ENCODE measurements at regions not wholly inside any gene's neighbourhood (a gene's known extent, or its start where the extent isn't known, plus 50 kb on each side); places are given as distances from the start of the nearest gene placed in this dataset.

DNA sequence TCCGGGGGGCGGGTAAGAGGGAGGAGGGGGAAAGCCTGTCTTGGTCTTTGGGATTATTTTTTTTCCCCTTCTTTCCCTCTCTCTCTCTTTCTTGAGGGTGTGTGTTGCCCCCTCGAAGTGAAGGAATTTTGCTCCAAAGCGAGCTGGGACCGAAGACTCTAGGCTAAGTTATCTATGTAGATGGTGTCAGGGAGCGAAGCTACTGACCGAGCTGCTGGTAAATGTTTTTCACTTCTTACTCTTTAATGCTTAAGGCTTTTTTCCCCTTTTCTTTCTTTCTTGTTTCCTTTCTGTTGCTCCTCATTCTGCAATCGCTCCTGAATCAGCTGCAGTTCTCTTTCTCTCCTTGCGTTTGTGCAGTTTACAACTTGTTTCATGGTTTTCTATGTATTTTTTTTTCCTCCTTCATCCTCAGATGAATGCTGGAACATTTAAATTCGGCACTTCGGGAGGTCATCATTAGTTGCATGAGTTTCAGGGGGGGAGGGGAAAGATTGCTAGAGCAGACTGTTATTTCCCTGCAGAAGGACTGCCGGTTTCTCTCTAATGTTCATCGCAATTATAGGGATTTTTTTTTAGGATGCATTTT lies 1312.0 kb upstream of the WWC1 start:
- ATAC-seq (no peak), DNase-seq (no peak)

DNA sequence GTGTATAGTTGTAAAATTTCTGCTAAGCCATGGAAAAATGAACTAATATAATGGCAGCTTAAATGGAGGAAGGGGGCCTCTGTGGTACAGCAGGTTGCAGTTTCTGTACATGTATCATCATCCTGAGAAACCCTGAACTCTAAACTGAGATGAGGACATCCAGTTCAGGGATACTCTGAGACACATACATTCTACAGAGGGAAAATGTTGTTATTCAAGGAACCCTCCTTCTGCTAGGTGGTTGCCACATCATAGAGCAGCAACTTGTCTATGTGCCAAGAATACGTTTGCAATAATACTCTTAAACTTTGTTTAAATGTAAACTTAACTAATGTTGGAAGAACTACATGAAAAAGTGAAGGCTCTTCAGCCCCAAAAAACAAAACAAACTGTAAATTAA lies 1310.8 kb upstream of the WWC1 start:
- no peak for DNase-seq
- no peak for ATAC-seq

DNA sequence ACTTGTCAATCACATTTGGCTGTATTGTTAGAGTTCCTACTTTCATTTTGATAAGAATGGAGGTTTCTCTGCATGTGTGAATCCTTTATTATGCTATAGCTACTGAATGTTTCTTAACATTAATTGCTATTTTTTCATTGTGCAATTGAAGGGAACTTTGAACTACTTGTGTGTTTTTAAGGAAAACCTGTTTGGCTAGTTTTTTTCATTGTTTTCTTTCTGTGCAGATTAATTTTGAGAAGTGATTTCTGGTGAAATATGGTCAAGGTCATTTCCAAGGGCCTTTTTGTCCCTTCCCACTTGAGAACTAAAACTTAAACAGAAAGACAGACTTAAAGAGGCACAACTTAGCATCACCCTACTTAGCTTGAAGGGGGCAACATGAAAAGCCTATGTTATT lies 1309.2 kb upstream of the WWC1 start:
- DNase-seq (no peak), ATAC-seq (no peak)

DNA sequence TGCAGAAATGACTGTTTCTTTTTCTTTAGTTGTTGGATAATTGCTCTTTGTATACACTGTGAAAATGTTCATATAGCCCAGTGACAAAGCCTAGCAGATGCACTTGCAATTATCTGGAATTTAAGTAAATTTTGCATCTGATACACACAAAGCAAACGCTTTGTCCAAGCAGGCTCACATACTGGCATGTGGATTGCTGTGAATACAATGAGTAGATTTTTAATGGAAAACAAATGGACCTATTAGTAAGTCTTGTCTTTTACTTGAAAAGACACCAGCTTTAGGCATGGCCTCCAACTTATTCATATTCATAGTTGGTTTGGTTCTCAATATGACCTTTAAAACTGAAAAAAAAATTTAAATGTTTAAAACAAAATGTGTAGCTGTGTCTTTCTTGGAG lies 1299.8 kb upstream of the WWC1 start:
- ATAC-seq (no peak), DNase-seq (no peak)

DNA sequence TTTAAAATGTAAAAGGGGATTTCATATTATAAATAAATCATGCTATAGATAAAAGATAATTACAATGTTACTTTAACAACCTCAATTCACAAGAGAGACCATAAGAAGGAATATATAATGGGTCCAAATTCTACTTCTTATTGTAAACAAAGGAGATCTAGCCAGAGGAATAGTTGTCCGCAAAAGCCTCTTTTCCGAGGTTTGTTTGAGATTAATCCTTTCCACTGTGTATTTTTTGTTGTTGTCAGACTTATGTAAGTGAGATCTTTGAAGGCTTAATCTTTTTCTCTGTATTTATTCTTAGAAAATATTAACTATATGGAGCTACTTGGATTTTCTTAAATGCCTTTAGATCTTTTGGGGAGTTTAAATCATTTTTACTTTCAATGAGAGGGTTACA lies 1299.3 kb upstream of the WWC1 start:
- ATAC-seq (no peak), DNase-seq (no peak)

DNA sequence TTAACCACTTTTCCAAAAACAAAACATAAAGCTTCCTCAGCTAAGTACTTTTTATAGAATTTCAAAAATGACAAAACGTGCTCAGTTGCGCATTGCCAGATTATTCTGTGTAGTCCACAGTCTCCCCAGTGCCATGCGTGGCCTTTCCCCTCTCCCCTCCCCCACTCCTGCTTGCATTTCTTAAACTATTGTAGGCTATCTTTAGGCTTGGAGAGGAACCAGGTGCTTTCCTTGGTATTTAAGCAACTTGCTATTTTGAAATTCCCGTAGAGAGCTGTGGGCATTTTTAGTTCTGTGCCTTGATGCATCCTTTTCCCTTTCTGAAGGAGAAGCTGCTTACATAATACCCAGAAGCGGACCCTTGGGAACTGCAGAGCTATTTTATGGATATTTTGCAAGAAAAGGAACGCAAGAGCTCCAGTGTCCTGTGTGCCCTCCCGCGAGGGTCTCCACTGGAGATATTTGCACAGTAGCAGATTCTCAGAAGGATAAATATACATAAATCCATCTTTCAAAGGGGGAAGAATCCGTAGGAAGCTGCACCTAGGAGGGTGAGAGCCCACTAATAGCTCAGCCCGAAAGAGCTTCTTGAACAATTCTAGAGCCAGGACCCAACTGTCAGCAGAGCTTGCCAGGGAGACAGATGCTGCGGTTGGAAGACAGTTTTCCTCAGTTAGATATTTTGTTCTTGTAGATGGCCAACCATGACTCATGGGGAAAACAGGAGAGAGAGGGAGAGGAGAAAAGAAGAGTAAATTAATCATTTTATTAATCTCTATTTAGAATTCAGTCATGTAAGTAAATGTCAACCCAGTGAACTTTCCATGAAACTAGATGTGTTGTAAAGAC lies 1298.3 kb upstream of the WWC1 start:
- DNase-seq = no peak
- ATAC-seq = no peak

DNA sequence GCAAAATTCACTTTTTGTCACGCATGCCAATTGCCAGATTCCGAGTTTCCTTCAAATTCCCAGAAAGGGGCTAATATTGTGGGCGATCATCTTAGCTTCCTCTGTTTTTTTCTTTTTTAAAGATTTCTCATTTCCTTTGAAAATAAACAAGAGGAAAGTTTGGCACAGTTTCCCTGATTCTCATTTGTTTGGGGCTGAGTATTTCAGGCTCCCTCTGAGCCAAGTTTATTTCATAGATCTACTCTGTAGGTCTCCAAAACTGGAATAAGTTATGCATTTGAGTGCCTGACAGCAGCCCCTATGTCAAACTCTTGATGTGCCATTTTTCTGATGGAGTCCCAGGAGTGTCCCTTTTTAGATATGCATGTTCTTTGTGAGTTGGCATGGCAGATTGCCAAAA lies 1297.2 kb upstream of the WWC1 start:
- ATAC-seq (no peak), DNase-seq (no peak)

DNA sequence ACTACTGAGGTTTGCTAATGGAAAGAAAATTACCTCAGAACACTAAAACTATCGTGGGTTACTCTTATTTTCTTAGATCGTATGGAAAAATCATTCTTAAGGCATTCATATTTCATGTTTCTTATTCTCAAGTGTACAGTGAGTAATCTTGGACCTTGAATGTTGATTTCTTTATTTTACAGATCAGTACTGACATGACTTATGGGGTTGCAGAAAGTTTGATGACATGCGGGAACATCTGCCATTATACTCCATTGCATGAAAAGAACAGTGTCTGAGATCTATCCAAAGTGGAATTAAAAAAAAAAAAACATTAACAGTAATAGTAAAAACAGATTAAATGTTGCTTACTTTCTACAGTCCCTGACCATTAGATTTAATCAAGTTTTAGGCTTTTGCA lies 1290.2 kb upstream of the WWC1 start:
- DNase-seq (no peak), ATAC-seq (no peak)

DNA sequence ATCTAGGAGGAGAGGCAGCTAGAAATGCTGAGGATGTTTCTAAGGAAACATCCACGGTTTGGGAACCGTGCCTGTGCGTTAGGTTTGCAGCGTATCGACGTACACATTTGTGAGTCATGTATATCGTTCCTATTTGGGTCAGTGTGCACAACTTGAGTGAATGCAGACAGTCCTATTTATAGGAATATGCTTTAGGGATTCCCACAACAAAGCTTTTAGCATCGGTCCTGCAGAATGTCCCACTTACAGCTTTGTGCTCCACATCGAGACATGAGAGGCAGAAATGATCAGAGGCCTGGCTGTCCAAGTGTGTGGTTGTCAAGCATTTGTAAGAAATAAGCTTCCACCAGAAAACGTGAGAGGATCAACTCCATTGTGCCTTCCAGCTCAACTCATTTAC lies 1282.7 kb upstream of the WWC1 start:
- no peak for DNase-seq

DNA sequence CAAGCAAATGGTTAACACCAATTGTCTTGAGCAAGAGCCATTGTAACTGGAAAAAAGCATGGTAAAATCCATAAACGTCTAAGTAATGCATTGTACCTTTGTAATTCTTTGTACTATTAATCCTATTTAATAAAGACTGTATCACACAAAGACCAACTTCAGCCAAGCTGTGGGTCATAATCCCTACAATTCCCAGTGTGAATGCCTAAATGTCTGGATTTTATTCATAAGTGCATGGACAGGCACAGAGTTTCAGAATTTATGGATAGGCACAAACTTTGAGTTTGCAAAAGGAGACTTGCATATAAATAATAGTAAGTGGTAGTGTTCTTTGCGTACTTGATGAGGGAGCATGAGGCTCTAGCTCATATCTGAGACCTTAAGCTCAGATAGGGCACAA lies 1280.2 kb upstream of the WWC1 start:
- ATAC-seq (no peak), DNase-seq (no peak)

More for the DNA sequence above, 1282.7 kb upstream of the WWC1 start:
- ATAC-seq = no peak

DNA sequence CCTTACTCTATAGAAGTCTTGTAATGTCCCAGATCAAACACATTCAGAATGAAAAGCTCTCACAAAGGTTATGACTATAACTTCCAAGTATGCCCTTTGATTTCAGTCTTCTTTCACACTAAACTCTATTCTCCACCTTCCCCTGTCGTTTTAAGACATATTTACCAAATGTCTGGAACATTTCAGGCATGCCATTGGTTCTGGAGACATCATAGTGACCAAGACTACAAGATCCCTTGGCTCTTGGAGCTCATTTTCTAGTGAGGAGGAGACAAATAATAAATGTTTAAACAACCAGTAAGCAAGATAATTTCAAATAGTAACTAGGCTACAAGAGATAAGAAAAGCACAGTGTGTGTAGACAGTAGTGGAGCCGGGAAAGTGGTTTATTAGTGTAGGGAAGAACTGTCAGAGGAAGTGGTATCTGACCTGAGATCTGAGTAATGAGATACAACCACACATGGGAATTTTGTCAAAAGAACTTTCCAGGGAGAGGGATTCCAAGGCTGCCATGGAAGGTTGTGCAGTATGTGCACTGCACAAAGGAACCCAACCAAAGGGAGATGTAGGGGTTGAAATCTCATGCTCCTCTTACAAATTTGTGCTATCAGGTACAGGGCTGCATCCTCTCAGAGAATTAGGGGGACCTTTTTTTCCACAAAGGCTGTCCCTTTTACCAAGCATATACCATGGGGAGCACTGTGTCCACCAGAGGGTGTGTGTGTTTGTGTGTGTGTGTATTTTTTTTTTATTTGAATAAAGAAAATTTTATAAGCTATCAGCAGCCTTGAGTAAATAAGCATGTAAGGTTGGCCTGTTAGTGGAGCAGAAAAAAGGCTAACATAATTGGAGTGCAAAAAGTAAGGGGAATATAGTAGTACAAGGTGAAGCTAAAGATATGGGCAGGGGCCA lies 1279.1 kb upstream of the WWC1 start:
- no peak for ATAC-seq
- DNase-seq = no peak

DNA sequence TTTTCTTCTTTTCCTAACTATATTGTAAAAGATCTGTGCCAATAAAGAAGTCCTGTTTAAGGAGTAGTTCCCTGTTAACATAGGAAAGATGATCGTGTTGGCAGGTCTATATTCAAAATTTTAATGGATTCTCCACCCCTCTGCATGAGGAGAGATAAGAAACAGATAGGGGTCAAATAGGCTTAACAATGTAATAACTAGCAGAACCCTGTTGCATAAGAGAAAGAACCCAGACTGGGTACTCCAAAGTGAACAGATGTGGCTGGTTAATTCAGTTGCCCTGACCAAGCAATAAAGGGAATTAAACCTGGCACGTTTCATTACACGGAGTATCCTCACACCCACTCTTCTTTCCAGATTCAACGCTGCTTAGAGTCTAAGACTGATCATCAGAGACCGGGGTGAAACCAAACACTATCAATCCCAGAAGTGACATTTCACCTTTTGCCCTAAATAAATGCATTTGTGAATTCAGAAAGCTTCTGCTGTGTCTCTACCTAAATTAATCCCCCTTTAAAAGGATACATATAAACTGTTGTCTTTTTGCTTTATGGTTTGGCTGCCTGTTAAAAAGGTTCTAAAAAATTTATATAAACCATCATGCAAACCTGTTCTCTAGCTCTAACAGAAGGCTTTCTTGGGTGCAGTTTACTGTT lies 1276.9 kb upstream of the WWC1 start:
- ATAC-seq = no peak
- no peak for DNase-seq

DNA sequence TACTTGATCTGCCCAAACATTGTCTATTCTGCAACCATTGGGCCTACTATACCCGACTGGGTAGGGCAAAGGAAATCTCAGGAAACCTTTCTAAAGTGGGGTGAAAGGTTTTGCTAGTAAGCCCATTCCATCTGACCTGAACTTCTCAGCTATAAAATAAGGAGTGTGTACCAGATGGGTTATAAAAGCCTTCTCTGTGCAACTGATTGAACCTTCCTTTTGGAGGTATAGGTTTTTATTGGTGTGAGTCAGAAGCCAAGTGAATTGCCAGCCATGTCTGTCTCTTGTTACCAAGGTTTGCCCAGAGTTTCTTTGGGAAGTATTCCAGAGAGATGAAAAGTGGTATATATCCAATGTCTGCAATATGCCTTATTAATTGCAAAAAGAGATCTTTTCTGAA lies 1271.0 kb upstream of the WWC1 start:
- ATAC-seq = no peak
- no peak for DNase-seq

DNA sequence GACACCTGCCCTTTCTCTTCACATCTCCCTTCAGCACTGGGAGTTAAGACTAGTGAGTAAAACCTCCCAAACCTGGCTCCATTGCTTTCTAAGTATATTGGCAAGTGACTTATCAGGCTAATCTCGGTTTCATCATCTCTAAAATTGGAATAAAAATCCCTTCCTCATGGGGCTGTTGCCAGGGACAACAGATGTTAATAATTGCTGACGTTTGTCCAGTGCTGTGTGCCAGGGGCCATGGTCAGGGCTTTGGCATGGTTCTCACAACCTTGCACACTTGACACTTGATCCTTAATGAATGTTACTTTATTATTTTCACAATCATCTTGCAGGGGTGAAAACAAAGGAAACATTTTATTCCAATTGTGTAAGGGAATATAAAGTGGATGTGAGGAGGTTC lies 1262.0 kb upstream of the WWC1 start:
- no peak for ATAC-seq
- no peak for DNase-seq

DNA sequence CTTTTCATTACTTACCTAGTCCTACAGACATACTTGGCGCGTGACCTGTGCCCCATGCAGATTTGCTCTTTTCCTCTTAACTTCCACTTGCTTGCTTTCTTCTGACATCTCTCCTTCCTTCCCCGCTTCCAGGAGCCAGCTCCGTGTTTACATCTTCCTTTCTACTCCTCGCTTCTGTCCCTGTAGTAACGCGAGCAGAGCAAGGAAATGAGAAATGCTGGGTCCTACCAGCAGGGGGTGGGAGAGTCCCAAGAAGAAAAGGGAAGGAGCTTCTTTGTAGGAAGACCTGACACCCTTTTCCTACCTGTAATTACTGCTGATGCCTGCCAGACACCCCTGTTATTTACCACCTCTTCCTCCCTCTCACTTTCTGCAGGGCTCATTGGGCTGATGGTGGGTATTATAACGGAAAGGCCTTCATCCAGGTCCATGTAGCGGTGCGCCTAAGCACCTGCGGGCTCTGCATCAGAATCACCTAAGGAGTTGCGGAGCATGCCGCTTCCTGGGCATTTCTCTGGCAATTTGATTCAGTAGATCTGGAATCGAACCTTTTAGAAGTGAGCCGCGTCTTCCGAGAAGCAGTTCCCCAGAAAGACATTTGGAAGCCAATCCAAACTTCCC lies 1260.8 kb upstream of the WWC1 start:
- DNase-seq = no peak
- no peak for ATAC-seq

DNA sequence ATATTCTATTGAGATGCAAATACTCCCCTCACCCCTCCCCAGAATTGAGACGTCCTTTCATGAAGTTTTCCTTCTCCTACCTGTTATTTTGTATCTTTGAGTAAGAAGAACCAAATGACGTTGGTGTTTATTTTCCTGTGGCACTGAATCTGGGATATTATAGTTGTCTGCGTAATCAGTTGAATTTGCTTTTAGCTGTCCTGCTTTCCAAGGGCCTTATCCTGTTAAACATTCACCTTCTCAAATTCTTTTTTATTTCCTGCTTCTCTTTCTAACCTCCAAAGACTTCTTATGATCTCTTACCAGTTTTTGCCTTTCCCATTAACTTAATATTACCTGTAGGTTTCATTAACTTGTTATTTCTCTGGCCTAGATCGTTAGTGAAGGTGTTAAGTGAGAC lies 1254.9 kb upstream of the WWC1 start:
- DNase-seq (no peak), ATAC-seq (no peak)

DNA sequence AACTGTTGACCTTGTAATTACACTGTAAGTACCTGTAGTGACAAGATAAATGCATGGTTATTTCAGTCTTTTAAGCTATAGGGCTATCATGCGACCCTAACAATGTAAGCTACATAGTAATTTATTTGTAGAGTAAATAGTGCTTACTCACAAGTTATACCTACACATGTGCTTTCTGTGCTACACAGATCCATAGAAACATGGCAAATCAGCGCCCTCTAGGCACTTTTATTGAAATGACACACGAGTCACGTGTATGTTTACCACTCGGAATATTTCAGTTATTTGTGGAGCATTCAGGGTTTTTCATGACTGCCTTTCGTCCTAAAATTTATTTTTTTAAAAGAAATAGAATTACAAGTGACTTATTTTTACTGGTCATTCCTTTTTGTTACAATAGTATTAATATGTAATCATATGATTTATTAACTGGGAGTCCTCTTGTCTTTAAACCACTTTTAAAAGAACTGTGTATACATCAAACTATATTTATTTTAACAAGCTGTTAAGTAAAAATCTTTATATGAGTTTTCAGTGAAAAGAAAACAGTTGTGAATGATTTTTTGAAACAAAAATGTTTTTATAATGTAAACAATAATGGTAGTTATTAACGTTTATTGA lies 1242.3 kb upstream of the WWC1 start:
- DNase-seq (peak; percentile 4), ATAC-seq (no peak)

DNA sequence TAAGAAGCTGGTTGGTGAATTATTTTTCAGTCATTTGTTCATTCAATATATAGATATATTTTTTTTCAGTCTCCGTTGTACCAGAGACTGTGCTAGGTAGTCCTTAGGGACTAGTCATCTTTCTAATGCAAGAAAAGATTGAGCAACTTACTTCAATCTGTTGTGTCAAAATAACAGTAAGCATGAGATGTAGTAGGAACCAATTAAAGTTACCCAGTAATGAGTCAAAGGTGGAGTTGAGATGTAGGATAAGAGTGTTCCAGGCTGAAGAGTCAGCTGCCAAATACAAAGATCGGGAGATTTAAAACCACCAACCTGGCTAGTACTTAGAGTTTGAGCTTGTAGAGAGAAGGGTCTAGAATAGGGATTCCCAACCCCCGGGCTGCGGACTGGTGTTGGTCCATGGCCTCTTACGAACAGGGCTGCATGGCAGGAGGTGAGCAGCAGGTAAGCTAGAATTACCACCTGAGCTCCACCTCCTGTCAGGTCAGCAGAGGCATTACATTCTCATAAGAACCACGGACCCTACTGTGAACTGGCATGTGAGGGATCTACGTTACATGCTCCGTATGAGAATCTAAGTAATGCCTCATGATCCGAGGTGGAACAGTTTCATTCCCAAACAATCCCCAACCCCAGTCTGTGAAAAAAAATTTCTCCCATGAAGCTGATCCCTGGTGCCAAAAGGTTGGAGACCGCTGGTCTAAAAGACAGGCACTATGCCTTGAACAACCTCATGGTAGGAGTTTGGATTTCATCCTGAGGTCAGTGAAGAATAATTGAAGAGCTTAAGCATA lies 1241.5 kb upstream of the WWC1 start:
- ATAC-seq = no peak
- no peak for DNase-seq

DNA sequence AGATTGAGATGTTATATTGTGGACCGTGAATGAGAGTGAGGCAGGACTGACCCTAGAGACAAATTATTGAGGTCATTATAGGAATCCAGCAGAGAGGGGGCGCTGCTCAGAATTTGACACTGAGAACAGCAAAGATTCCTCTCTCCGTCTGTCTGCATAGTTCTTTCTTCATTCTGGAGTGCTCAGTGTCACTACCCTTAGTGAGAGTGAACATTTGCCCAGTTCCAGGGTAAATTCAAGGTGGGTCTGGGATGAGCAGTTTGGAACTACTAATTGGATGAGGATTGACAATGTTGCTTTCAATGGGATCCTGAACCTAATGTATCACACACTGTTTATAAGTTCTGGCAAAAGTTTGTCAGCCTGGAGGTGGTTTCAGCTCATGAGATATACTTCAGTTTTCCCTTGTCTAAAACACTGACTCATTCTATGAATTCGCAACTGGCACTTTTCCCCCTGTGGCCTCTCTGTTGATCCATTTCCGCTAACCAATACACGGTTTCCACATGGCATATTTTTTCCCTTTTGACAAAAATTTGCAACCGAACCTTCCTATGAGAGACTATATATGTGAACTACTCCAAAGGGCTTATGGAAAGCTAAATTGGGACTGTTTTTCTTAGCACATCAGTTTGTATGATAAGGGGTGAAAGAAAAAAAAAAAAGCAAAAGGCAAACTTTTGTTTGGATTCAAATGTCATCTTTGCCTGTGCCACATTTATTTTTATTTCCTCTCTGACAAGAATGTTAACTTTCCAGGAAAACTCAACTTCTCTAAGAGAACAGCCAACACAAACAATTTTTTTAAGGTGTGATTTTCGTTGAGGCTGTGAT lies 1240.7 kb upstream of the WWC1 start:
- DNase-seq = no peak

DNA sequence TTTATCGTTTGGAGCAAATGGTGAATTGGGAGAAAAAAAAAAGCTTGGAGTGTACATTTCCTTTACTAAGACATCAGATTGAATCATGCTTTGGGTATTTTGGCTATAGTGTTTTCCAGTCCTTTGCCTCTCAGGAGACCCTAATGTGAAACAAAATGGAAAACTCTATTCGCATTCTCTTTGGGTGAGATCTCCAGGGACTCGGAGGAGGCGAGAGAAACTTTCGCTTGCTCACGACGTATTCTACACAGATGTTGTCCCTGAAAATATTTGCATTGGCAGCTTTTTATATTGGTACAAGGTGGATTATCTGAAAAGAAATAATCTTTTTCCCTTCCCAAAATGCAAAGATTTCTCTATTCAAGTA lies 1240.1 kb upstream of the WWC1 start:
- ATAC-seq (no peak), DNase-seq (no peak)

More for the DNA sequence above, 1240.7 kb upstream of the WWC1 start:
- no peak for ATAC-seq
